TTC549 (cell line): ENCODE measurements at regions not wholly inside any gene's neighbourhood (a gene's known extent, or its start where the extent isn't known, plus 50 kb on each side); places are given as distances from the start of the nearest gene placed in this dataset.
"Not testable (repeated sequence)": the region's sequence is repeated elsewhere in the genome, so short reads cannot be mapped to it uniquely, and the experiment has no call there.

ENCODE experiments used
- FAIRE-seq: peaks from 2 replicates; lab custom pipeline; 2012; peaks lifted over from hg19 to GRCh38; lab: Jason Lieb, UNC

GRCh38 chr3:15903759-15904720 is 106.3 kb upstream of the ANKRD28 start:
- no peak for FAIRE-seq

- no peak for FAIRE-seq
These were observed 107.3 kb upstream of the ANKRD28 start for GRCh38 chr3:15905041-15905440.

- FAIRE-seq, result not testable (repeated sequence)
These were observed 109.6 kb upstream of the ANKRD28 start for GRCh38 chr3:15907403-15907802.

DNA sequence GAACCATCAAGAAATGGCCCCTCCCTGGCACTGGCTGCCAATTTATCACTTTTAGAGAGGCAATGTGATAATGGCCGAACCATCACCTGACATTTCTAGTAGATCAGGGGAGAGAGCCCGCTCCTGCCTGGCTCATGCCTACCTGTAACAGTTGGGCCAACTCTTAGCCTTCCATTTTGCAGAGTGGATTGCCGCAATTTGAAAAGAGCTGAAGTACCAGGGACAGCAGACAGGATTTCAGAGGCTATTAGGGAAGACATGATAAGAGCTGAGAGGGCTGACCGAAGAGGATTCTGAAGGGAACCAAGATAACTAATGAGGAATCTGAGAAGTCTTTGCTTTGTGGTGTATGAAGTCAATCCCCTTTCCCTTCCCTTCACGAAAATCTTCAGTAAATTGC is 121.2 kb upstream of the ANKRD28 start:
- FAIRE-seq, result no peak

GRCh38 chr3:15919971-15920370 is 122.2 kb upstream of the ANKRD28 start:
- FAIRE-seq, result no peak

DNA sequence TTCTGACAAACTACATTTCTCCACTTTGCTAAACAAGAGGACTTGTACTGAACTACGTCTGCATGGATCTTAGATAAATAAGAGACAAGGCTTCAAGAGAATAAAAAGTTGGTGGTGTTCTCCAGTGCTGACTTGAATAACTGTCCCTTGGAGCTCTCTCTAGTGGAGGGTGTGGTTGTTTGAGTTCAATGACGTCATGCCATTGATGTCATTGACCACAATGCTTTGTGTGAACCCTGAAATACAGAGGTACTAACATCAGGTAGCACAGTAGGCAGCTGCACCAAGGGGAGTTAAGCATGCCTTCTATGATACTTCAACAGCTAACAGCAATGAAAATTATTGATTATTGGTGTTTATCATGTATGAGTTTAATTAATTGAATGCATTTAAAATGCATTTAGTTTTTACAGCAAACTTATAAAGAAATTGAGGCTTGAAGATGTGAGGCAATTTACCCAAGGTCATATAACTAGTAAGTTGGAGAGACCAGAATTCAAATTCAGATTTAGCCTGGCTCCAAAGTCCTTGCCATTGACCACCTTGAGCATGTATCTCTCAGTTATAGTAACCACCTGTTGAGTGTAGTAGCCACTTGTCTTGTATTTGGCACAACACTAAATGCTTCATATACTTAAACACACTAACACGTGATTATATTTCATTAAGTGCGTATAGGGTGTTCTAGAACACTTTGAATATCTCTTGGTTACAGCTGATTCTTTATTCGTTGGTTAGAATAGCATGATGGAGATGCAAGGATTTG is 126.0 kb upstream of the ANKRD28 start:
- FAIRE-seq, result no peak

DNA sequence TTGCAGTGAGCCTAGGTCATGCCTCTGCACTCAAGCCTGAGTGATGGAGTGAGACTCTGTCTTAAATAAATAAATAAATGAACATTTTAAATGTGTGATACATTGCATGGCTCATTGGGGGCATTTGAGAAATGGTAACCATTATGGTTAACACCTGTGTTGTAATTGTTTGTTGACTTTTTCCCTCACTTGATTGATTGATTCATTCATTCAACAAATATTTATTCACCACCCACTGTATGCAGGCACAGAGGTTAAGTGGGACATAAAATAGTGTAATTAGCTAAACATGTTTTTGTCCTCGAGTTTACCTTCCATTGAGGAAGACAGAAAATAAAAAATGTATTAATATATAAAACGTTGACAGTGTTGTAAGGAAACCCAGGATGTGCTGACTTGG is 127.1 kb upstream of the ANKRD28 start:
- FAIRE-seq, result no peak

DNA sequence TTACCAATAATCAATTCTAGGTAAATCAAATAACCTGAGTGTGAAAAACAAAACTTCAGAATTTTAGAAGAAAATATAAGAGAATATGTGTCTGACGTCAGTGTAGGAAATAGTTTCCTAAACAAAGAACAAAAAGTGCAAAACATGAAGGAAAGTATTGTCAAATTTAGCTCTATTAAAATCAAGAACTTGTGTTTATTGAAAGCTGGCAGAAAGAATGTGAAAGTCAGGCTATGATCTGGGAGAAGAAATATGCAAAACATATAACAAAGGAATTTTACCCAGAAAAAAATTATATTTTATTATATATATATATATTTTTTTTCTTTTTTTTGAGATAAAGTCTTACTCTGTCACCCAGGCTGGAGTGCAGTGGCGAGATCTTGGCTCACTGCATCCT is 129.1 kb upstream of the ANKRD28 start:
- FAIRE-seq, result no peak

GRCh38 chr3:15927969-15928368 is 130.2 kb upstream of the ANKRD28 start:
- FAIRE-seq, result no peak

DNA sequence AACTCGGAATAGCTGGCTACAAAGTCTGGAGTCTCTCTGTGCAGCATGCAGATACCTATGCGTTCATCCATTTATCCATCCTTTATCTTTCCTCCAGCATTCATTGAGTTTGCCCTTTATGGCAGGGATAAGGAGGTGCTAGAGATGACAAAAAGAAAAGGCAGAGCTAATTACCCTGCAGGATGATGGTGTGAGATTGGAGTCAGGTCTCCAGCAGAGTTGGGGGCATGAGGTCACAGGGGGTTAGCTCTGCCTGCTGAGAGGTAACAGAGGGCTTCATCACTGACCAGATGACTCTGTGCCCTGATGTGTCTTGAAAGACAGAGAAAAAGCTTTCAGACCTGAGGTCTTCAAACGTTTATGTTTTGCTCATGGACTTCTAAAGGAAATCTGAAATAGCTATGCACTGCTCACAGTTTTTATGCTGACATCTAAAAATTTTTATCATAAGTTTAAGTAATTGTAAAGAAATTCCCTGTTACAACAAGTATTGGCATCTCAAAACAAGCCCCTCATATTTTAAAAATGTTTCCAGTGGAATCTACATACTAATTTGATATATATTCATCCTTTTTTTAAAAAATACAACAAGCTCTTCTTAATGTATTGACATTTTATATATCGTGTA is 132.3 kb upstream of the ANKRD28 start:
- FAIRE-seq, result no peak

- no peak for FAIRE-seq
These were observed 134.8 kb upstream of the ANKRD28 start for GRCh38 chr3:15932348-15933300.

GRCh38 chr3:15933439-15934139 is 135.8 kb upstream of the ANKRD28 start:
- no peak for FAIRE-seq

DNA sequence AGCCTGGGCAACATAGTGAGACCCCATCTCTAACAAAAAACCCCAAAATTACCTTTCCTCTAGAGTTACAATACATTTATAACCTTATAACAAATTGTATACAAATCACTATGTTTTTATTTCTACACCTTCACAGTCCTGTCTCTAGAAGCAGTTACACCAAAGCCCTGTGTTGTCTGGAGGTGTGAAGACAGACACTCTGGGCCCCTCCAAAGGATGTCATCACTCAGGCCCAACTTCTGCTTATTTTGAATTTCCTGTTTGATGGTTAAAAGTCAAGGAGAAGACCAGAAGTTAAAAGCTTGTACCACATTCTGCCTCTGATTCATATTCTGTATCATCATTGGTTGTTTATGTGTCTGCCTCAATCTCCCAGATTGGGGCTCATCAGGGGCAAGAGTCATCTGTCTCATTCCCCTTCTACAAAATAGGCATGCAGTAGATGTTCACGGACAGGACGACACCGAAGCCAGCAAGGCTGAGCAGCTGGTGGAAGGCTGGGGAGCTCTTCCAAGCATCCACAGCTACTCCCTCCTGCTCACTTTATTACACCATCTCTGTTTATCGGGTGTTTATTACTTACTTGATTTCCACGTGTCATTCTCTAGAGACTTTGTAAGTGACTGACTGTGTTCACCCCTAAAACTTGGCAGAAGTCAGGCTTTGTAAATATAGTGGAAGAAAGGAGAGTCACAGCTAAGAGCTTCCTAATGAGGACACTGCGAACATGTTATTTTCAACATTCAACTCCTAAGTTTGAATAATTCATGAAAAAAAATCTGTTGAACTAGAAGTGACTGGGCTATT is 136.8 kb upstream of the ANKRD28 start:
- no peak for FAIRE-seq

GRCh38 chr3:15936312-15936711 is 138.5 kb upstream of the ANKRD28 start:
- FAIRE-seq, result no peak

- FAIRE-seq, result no peak
These were observed 142.9 kb upstream of the ANKRD28 start for GRCh38 chr3:15940641-15941040.

- not testable (repeated sequence) for FAIRE-seq
These were observed 143.7 kb upstream of the ANKRD28 start for GRCh38 chr3:15941457-15941856.

GRCh38 chr3:15941958-15942357 is 144.2 kb upstream of the ANKRD28 start:
- FAIRE-seq, result no peak

- FAIRE-seq, result no peak
These were observed 144.7 kb upstream of the ANKRD28 start for GRCh38 chr3:15942462-15942861.

DNA sequence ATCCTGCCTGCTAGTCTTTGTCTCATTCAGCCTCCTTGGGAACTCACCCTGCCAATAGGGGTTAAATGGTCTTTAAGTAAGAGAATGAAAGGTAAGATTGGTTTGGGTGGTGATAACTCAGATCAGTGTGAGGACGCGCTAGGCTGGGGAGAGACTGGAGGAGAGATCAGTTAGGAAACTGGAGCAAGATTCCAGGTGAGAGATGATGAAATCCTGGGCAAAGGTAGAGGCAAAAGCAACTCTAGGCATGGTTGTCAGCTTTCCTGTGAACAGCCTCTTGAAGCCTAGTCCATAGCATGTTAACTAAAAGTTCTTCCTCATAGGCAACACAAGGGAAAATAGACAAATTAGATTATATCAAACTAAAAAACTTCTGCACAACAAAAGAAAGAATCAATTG is 145.2 kb upstream of the ANKRD28 start:
- FAIRE-seq, result no peak

DNA sequence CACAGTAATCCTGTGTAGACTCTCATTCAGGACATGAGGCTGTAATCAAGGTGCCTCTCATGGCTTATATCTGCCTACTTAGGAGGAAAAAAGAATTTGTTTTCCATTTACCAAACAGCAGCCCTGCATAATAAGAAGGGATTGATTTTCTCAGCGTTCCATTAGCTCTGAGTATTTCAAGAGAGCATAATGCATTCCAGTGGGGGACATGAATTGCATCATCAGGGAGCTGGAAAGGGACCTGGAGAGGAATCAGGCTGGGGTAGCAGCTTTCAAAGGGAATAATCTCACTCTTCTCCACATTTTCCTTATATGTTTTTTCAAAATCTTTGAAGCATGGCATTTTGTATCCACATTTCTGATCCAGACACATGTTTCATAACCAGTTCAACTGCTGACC is 150.6 kb upstream of the ANKRD28 start:
- no peak for FAIRE-seq
